ENCODE measurements at regions not wholly inside any gene's neighbourhood (a gene's known extent, or its start where the extent isn't known, plus 50 kb on each side); places are given as distances from the start of the nearest gene placed in this dataset.
A peak's percentile ranks its signal among the peaks of the same experiment; 100 is the strongest.
"Not testable (repeated sequence)": the region's sequence is repeated elsewhere in the genome, so short reads cannot be mapped to it uniquely, and the experiment has no call there.

- DNase-seq (ENCODE audit: low read depth) = no peak
These were observed 564.2 kb upstream of the MIR17HG start for GRCh38 chr13:90783273-90783672.

GRCh38 chr13:90787007-90787406 lies 560.5 kb upstream of the MIR17HG start:
- DNase-seq (ENCODE audit: low read depth) = peak; percentile 17

- peak; percentile 7 for DNase-seq (ENCODE audit: low read depth)
These were observed 555.2 kb upstream of the MIR17HG start for GRCh38 chr13:90792335-90792734.

GRCh38 chr13:90793261-90793820 lies 554.1 kb upstream of the MIR17HG start:
- DNase-seq (ENCODE audit: low read depth) = peak; percentile 9

GRCh38 chr13:90796474-90796873 lies 551.0 kb upstream of the MIR17HG start:
- no peak for DNase-seq (ENCODE audit: low read depth)

GRCh38 chr13:90797335-90797734 lies 550.2 kb upstream of the MIR17HG start:
- DNase-seq (ENCODE audit: low read depth) = no peak

- DNase-seq (ENCODE audit: low read depth) = no peak
These were observed 549.1 kb upstream of the MIR17HG start for GRCh38 chr13:90798381-90798780.

GRCh38 chr13:90800082-90800746 lies 547.3 kb upstream of the MIR17HG start:
- peak; percentile 1 for DNase-seq (ENCODE audit: low read depth)

- no peak for DNase-seq (ENCODE audit: low read depth)
These were observed 545.9 kb upstream of the MIR17HG start for GRCh38 chr13:90801621-90802020.

- DNase-seq (ENCODE audit: low read depth) = no peak
These were observed 544.3 kb upstream of the MIR17HG start for GRCh38 chr13:90803210-90803609.

GRCh38 chr13:90806016-90806615 lies 541.4 kb upstream of the MIR17HG start:
- DNase-seq (ENCODE audit: low read depth) = no peak

GRCh38 chr13:90806892-90807291 lies 540.6 kb upstream of the MIR17HG start:
- no peak for DNase-seq (ENCODE audit: low read depth)

- DNase-seq (ENCODE audit: low read depth) = no peak
These were observed 538.6 kb upstream of the MIR17HG start for GRCh38 chr13:90808838-90809237.

GRCh38 chr13:90824032-90824431 lies 523.5 kb upstream of the MIR17HG start:
- DNase-seq (ENCODE audit: low read depth) = no peak

- DNase-seq (ENCODE audit: low read depth) = no peak
These were observed 520.8 kb upstream of the MIR17HG start for GRCh38 chr13:90826688-90827087.

GRCh38 chr13:90830782-90831181 lies 516.7 kb upstream of the MIR17HG start:
- no peak for DNase-seq (ENCODE audit: low read depth)

GRCh38 chr13:90833951-90834350 lies 513.5 kb upstream of the MIR17HG start:
- DNase-seq (ENCODE audit: low read depth) = no peak

GRCh38 chr13:90834700-90835099 lies 512.8 kb upstream of the MIR17HG start:
- no peak for DNase-seq (ENCODE audit: low read depth)

- DNase-seq (ENCODE audit: low read depth) = no peak
These were observed 511.7 kb upstream of the MIR17HG start for GRCh38 chr13:90835826-90836225.

- DNase-seq (ENCODE audit: low read depth) = no peak
These were observed 509.0 kb upstream of the MIR17HG start for GRCh38 chr13:90838317-90838960.

- DNase-seq (ENCODE audit: low read depth) = no peak
These were observed 508.4 kb upstream of the MIR17HG start for GRCh38 chr13:90839061-90839460.

GRCh38 chr13:90846936-90847335 lies 500.6 kb upstream of the MIR17HG start:
- DNase-seq (ENCODE audit: low read depth) = no peak

- DNase-seq (ENCODE audit: low read depth) = not testable (repeated sequence)
These were observed 493.8 kb upstream of the MIR17HG start for GRCh38 chr13:90853666-90854065.

Data from M059J (cell line).